Neural progenitor cell (in vitro differentiated cells): ENCODE measurements at regions not wholly inside any gene's neighbourhood (a gene's known extent, or its start where the extent isn't known, plus 50 kb on each side); places are given as distances from the start of the nearest gene placed in this dataset.

Source experiments
- EZH2phosphoT487 ChIP-seq: fragments of 200-600 bp; sonication (generic); IDR thresholded peaks from 2 replicates; pipeline ENCODE4 v1.6.1; 2017; ENCODE audit warnings: antibody characterized with exemption
- TF ChIP-seq, protein P1 (sequence below): fragments of 200-600 bp; sonication (generic); IDR thresholded peaks from 2 replicates; pipeline ENCODE4 v1.5.1; 2017; ENCODE audit warnings: antibody characterized with exemption, mild to moderate bottlenecking

DNA sequence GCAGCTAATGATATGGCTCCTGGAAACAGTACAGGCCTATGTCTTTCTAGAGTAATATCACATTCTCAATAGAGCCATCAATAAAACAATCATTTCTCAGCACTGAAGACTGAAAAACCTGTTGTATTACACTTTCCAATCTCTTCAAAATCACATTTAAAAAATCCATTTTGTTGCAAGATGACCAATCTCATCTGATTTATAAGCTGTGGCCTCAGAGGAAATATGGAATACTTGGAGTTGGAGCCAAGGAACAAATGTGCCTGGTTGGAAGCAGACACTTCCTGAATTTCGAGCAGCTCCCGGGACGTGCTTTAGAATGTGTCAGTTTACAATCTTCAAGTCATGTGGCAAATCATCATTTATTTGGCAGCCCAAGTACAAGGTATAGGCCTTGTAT lies 114.5 kb downstream of the ADCYAP1 start:
- TF ChIP-seq EZH2phosphoT487 = no peak
- TF ChIP-seq, protein P1, sequence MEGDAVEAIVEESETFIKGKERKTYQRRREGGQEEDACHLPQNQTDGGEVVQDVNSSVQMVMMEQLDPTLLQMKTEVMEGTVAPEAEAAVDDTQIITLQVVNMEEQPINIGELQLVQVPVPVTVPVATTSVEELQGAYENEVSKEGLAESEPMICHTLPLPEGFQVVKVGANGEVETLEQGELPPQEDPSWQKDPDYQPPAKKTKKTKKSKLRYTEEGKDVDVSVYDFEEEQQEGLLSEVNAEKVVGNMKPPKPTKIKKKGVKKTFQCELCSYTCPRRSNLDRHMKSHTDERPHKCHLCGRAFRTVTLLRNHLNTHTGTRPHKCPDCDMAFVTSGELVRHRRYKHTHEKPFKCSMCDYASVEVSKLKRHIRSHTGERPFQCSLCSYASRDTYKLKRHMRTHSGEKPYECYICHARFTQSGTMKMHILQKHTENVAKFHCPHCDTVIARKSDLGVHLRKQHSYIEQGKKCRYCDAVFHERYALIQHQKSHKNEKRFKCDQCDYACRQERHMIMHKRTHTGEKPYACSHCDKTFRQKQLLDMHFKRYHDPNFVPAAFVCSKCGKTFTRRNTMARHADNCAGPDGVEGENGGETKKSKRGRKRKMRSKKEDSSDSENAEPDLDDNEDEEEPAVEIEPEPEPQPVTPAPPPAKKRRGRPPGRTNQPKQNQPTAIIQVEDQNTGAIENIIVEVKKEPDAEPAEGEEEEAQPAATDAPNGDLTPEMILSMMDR = no peak
